SK-N-SH treated with all-trans-retinoic acid at 6 μM for 48 hours (cell line): ENCODE measurements at regions not wholly inside any gene's neighbourhood (a gene's known extent, or its start where the extent isn't known, plus 50 kb on each side); places are given as distances from the start of the nearest gene placed in this dataset.

Experiments used
- ATAC-seq: fragments of 200-7000 bp; cut with Tn5 transposase; 3 replicates; pipeline ENCODE4 v1.9.1; 2020; ENCODE audit warnings: mild to moderate bottlenecking, moderate library complexity
- ARNTL ChIP-seq: fragments of 450-650 bp; formaldehyde crosslinking; IDR thresholded peaks from 2 replicates; pipeline ENCODE4 v1.5.0; 2020; ENCODE audit warnings: low read depth, mild to moderate bottlenecking, moderate library complexity, borderline replicate concordance
- BACH2 ChIP-seq: fragments of 250-450 bp; sonication (Bioruptor Pico); IDR thresholded peaks from 2 replicates; pipeline ENCODE4 v1.9.0; 2021; ENCODE audit warnings: mild to moderate bottlenecking, borderline replicate concordance
- CSDC2 ChIP-seq: fragments of 250-450 bp; sonication (Bioruptor Pico); IDR thresholded peaks from 2 replicates; pipeline ENCODE4 v1.5.0; 2020; ENCODE audit warnings: mild to moderate bottlenecking, moderate library complexity
- CSRNP3 ChIP-seq: fragments of 250-450 bp; sonication (Bioruptor Pico); IDR thresholded peaks from 2 replicates; pipeline ENCODE4 v1.5.1; 2021; ENCODE audit warnings: mild to moderate bottlenecking, moderate library complexity
- ESRRG ChIP-seq: fragments of 250-450 bp; sonication (Bioruptor Pico); IDR thresholded peaks from 2 replicates; pipeline ENCODE4 v1.6.1; 2021; ENCODE audit warnings: mild to moderate bottlenecking
- GLIS3 ChIP-seq: fragments of 250-450 bp; sonication (Bioruptor Pico); IDR thresholded peaks from 2 replicates; pipeline ENCODE4 v1.5.0; 2020; ENCODE audit warnings: mild to moderate bottlenecking, moderate library complexity
- ISL1 ChIP-seq: fragments of 250-450 bp; sonication (Bioruptor Pico); IDR thresholded peaks from 2 replicates; pipeline ENCODE4 v2.1.2; 2022; ENCODE audit warnings: mild to moderate bottlenecking, moderate library complexity
- PATZ1 ChIP-seq: fragments of 250-450 bp; sonication (Bioruptor Pico); IDR thresholded peaks from 2 replicates; pipeline ENCODE4 v1.8.0; 2020; ENCODE audit warnings: mild to moderate bottlenecking, moderate library complexity, borderline replicate concordance
- POU6F1 ChIP-seq: fragments of 250-450 bp; sonication (Bioruptor Pico); IDR thresholded peaks from 2 replicates; pipeline ENCODE4 v1.8.0; 2021; ENCODE audit warnings: low read depth, mild to moderate bottlenecking, moderate library complexity, borderline replicate concordance
- PPARA ChIP-seq: fragments of 250-450 bp; sonication (Bioruptor Pico); IDR thresholded peaks from 2 replicates; pipeline ENCODE4 v1.5.0; 2020; ENCODE audit warnings: mild to moderate bottlenecking, borderline replicate concordance
- RARB ChIP-seq: fragments of 250-450 bp; sonication (Bioruptor Pico); IDR thresholded peaks from 2 replicates; pipeline ENCODE4 v1.8.0; 2021; ENCODE audit warnings: mild to moderate bottlenecking, moderate library complexity
- SNAI2 ChIP-seq: fragments of 250-450 bp; sonication (Bioruptor Pico); IDR thresholded peaks from 2 replicates; pipeline ENCODE4 v1.5.0; 2020; ENCODE audit warnings: mild to moderate bottlenecking, moderate library complexity
- TCF4 ChIP-seq: fragments of 250-450 bp; sonication (Bioruptor Pico); IDR thresholded peaks from 2 replicates; pipeline ENCODE4 v1.8.0; 2021; ENCODE audit warnings: mild to moderate bottlenecking, moderate library complexity, borderline replicate concordance
- TOX ChIP-seq: fragments of 250-450 bp; sonication (Bioruptor Pico); IDR thresholded peaks from 2 replicates; pipeline ENCODE4 v1.8.0; 2021; ENCODE audit warnings: mild to moderate bottlenecking, moderate library complexity, borderline replicate concordance
- TSHZ2 ChIP-seq: fragments of 250-450 bp; sonication (Bioruptor Pico); IDR thresholded peaks from 2 replicates; pipeline ENCODE4 v1.5.0; 2020; ENCODE audit warnings: mild to moderate bottlenecking, moderate library complexity
- ZC3H10 ChIP-seq: fragments of 250-450 bp; sonication (Bioruptor Pico); IDR thresholded peaks from 2 replicates; pipeline ENCODE4 v1.5.1; 2021; ENCODE audit warnings: mild to moderate bottlenecking, moderate library complexity
- ZFP3 ChIP-seq: fragments of 250-450 bp; sonication (Bioruptor Pico); IDR thresholded peaks from 2 replicates; pipeline ENCODE4 v1.5.0; 2020; ENCODE audit warnings: mild to moderate bottlenecking, moderate library complexity
- ZFP30 ChIP-seq: fragments of 450-650 bp; formaldehyde crosslinking; IDR thresholded peaks from 2 replicates; pipeline ENCODE4 v1.5.0; 2022; ENCODE audit warnings: mild to moderate bottlenecking, moderate library complexity
- ZNF8 ChIP-seq: fragments of 450-650 bp; formaldehyde crosslinking; IDR thresholded peaks from 2 replicates; pipeline ENCODE4 v1.5.0; 2020; ENCODE audit warnings: mild to moderate bottlenecking, moderate library complexity

- no peak for ATAC-seq
- TF ChIP-seq ZNF8 (no peak), PATZ1 (CRISPR knock-in tag) (no peak), SNAI2 (CRISPR knock-in tag) (no peak), GLIS3 (no peak), CSDC2 (no peak), POU6F1 (no peak), ZC3H10 (no peak), PPARA (CRISPR knock-in tag) (no peak), ZFP3 (CRISPR knock-in tag) (no peak), TOX (CRISPR knock-in tag) (no peak), CSRNP3 (CRISPR knock-in tag) (no peak), ESRRG (CRISPR knock-in tag) (no peak), RARB (no peak), TCF4 (no peak), BACH2 (no peak)
Measured at GRCh38 chr13:39967199-39967959, 311.9 kb downstream of the COG6 start.

GRCh38 chr13:39968646-39969475, 313.4 kb downstream of the COG6 start:
- ATAC-seq, result peak; percentile 60; the same call in 2 of the 3 replicates

GRCh38 chr13:39970177-39970846, 314.9 kb downstream of the COG6 start:
- ATAC-seq, result no peak
- TF ChIP-seq ZFP30 (CRISPR knock-in tag) (no peak), PATZ1 (CRISPR knock-in tag) (no peak), SNAI2 (CRISPR knock-in tag) (no peak), ZFP3 (CRISPR knock-in tag) (no peak), TCF4 (peak; percentile 37; the same call in 1 of the 2 replicates), PPARA (CRISPR knock-in tag) (no peak), ARNTL (CRISPR knock-in tag) (no peak), TSHZ2 (CRISPR knock-in tag) (0 out of 2 replicates have a peak, but pooled peaks have one; percentile 45), CSDC2 (no peak)
- TF ChIP-seq, all 23 proteins: peak for 2

More at GRCh38 chr13:39968646-39969475, 313.4 kb downstream of the COG6 start:
- TF ChIP-seq ISL1 (CRISPR knock-in tag) (peak; percentile 84), ZFP3 (CRISPR knock-in tag) (peak; percentile 93), PATZ1 (CRISPR knock-in tag) (no peak)
